ENCODE measurements at regions not wholly inside any gene's neighbourhood (a gene's known extent, or its start where the extent isn't known, plus 50 kb on each side); places are given as distances from the start of the nearest gene placed in this dataset.

DNA sequence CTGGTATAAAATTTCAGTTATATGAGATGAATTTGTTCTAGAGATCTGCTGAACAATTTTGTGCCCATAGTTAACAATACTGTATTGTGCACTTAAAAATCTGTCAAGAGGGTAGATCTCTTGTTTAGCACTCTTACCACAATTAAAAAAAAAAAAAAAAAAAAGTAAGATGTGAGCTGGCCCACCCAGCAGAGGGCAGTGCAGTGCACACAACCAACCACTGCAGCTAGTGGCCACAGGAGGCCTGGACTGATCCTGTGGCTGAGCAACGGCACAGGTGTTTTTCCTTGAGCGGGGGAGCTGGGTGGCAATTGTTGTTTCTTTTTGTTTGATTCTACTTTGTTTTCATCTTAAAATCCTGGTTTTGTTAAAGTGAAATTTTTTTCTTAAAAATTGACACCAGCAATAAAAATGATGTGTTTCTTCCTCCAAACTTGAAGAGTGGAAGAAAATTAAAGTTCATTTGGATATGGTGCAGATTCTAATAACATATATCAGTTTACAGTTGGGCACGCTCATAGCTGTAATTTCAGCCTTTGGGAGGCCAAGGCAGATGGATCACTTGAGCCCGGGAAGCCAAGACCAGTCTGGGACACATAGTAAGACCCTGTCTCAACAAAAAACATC lies 171.1 kb upstream of the TBX20 start:
- peak; percentile 96 for ATAC-seq

DNA sequence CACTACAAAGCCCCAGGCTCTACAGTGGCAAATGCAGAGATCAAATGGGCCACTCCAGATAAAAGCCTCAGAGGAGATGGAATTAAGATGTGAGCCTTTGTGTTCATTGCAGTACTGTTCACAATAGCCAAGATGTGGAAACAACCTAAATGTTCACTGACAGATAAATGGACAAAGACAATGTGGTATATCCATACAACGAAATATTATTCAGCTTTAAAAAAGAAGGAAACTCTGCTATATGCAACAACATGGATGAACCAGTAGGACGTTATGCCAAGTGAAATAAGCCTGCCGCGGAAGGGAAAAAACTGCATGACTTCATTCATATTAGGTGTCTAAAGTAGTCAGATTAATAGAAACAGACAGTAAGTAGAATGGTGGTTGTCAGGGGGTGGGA lies 170.5 kb upstream of the TBX20 start:
- no peak for ATAC-seq
- TF ChIP-seq ISL1 (CRISPR knock-in tag; IDR thresholded peaks at IDR 0.05) (no peak), ZNF8 (CRISPR knock-in tag; IDR thresholded peaks at IDR 0.05) (peak; percentile 91)

More for the DNA sequence above, 171.1 kb upstream of the TBX20 start:
- no peak for TF ChIP-seq TCF4 (CRISPR knock-in tag; IDR thresholded peaks at IDR 0.05; ENCODE audit: borderline replicate concordance)
- no peak for TF ChIP-seq ZNF8 (CRISPR knock-in tag; IDR thresholded peaks at IDR 0.05)
- TF ChIP-seq TOX (CRISPR knock-in tag; IDR thresholded peaks at IDR 0.05; ENCODE audit: borderline replicate concordance) = no peak
- TF ChIP-seq ZNF565 (CRISPR knock-in tag; conservative IDR thresholded peaks at IDR 0.05; ENCODE audit: low read depth) = no peak
- TF ChIP-seq, protein P1, sequence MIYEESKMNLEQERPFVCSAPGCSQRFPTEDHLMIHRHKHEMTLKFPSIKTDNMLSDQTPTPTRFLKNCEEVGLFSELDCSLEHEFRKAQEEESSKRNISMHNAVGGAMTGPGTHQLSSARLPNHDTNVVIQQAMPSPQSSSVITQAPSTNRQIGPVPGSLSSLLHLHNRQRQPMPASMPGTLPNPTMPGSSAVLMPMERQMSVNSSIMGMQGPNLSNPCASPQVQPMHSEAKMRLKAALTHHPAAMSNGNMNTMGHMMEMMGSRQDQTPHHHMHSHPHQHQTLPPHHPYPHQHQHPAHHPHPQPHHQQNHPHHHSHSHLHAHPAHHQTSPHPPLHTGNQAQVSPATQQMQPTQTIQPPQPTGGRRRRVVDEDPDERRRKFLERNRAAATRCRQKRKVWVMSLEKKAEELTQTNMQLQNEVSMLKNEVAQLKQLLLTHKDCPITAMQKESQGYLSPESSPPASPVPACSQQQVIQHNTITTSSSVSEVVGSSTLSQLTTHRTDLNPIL (CRISPR knock-in tag; IDR thresholded peaks at IDR 0.05; ENCODE audit: low read depth) = no peak
- no peak for TF ChIP-seq ZNF70 (CRISPR knock-in tag; IDR thresholded peaks at IDR 0.05)
- no peak for TF ChIP-seq SNAI2 (CRISPR knock-in tag; IDR thresholded peaks at IDR 0.05)
- TF ChIP-seq, protein P2, sequence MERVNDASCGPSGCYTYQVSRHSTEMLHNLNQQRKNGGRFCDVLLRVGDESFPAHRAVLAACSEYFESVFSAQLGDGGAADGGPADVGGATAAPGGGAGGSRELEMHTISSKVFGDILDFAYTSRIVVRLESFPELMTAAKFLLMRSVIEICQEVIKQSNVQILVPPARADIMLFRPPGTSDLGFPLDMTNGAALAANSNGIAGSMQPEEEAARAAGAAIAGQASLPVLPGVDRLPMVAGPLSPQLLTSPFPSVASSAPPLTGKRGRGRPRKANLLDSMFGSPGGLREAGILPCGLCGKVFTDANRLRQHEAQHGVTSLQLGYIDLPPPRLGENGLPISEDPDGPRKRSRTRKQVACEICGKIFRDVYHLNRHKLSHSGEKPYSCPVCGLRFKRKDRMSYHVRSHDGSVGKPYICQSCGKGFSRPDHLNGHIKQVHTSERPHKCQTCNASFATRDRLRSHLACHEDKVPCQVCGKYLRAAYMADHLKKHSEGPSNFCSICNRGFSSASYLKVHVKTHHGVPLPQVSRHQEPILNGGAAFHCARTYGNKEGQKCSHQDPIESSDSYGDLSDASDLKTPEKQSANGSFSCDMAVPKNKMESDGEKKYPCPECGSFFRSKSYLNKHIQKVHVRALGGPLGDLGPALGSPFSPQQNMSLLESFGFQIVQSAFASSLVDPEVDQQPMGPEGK (CRISPR knock-in tag; IDR thresholded peaks at IDR 0.05; ENCODE audit: borderline replicate concordance) = no peak

DNA sequence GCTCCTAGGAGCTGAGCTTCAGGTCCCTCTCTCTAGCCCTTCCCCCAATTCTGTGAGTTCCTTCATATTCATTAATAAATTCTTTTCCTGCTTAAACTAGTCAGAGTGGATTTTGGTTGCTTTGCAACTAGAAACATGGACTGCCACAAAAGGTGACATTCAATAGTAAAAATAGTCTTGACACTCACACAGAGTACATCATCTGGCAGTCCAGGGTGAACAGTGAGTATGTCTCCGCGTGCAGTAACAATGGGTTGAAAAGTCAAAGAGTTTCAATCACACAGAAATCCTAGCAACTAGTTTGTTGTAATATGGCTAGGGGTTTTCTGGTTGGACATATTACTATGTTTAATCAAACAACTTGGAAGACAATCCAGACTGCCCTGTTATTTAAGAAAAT lies 168.8 kb upstream of the TBX20 start:
- TF ChIP-seq BACH2 (CRISPR knock-in tag; IDR thresholded peaks at IDR 0.05; ENCODE audit: borderline replicate concordance) (no peak), ISL1 (CRISPR knock-in tag; IDR thresholded peaks at IDR 0.05) (no peak), TCF4 (CRISPR knock-in tag; IDR thresholded peaks at IDR 0.05; ENCODE audit: borderline replicate concordance) (no peak), ZC3H10 (CRISPR knock-in tag; IDR thresholded peaks at IDR 0.05) (no peak), CSDC2 (CRISPR knock-in tag; IDR thresholded peaks at IDR 0.05) (no peak), RARB (CRISPR knock-in tag; IDR thresholded peaks at IDR 0.05) (no peak)
- TF ChIP-seq, protein P3, sequence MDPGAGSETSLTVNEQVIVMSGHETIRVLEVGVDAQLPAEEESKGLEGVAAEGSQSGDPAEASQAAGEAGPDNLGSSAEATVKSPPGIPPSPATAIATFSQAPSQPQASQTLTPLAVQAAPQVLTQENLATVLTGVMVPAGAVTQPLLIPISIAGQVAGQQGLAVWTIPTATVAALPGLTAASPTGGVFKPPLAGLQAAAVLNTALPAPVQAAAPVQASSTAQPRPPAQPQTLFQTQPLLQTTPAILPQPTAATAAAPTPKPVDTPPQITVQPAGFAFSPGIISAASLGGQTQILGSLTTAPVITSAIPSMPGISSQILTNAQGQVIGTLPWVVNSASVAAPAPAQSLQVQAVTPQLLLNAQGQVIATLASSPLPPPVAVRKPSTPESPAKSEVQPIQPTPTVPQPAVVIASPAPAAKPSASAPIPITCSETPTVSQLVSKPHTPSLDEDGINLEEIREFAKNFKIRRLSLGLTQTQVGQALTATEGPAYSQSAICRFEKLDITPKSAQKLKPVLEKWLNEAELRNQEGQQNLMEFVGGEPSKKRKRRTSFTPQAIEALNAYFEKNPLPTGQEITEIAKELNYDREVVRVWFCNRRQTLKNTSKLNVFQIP (CRISPR knock-in tag; IDR thresholded peaks at IDR 0.05; ENCODE audit: borderline replicate concordance, low read depth) = no peak
- TF ChIP-seq, protein P2 (CRISPR knock-in tag; IDR thresholded peaks at IDR 0.05; ENCODE audit: borderline replicate concordance) = no peak
- TF ChIP-seq, protein P1 (CRISPR knock-in tag; IDR thresholded peaks at IDR 0.05; ENCODE audit: low read depth) = no peak
- ATAC-seq = no peak

DNA sequence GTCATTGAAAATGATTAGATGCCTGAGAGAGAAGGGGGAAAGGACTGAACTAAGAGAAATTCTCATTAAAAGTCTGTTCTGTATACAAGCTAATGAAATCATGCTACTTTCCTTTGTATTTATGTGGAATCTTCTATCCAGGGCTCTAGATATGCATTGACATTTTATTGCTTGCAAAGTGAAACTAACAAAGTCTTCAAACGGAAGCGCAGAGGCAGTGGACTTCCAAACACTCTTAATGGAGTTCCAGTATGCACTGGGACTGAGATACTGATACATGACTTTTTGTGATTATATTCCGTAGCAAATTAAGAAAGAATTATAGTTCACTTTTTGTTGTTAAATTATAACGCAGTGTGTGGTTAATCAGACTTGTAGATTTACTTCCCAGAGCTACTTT lies 166.8 kb upstream of the TBX20 start:
- no peak for ATAC-seq
- TF ChIP-seq ZFP30 (CRISPR knock-in tag; IDR thresholded peaks at IDR 0.05) (no peak), ZNF8 (CRISPR knock-in tag; IDR thresholded peaks at IDR 0.05) (no peak), ESRRG (CRISPR knock-in tag; IDR thresholded peaks at IDR 0.05) (no peak), ZFP3 (CRISPR knock-in tag; IDR thresholded peaks at IDR 0.05) (no peak), BACH2 (CRISPR knock-in tag; IDR thresholded peaks at IDR 0.05; ENCODE audit: borderline replicate concordance) (no peak), GLIS3 (CRISPR knock-in tag; IDR thresholded peaks at IDR 0.05) (no peak), ZNF70 (CRISPR knock-in tag; IDR thresholded peaks at IDR 0.05) (no peak), ARNTL (CRISPR knock-in tag; IDR thresholded peaks at IDR 0.05; ENCODE audit: borderline replicate concordance, low read depth) (no peak), ZNF565 (CRISPR knock-in tag; conservative IDR thresholded peaks at IDR 0.05; ENCODE audit: low read depth) (no peak)
- TF ChIP-seq, protein P1 (CRISPR knock-in tag; IDR thresholded peaks at IDR 0.05; ENCODE audit: low read depth) = no peak
- TF ChIP-seq, protein P4, sequence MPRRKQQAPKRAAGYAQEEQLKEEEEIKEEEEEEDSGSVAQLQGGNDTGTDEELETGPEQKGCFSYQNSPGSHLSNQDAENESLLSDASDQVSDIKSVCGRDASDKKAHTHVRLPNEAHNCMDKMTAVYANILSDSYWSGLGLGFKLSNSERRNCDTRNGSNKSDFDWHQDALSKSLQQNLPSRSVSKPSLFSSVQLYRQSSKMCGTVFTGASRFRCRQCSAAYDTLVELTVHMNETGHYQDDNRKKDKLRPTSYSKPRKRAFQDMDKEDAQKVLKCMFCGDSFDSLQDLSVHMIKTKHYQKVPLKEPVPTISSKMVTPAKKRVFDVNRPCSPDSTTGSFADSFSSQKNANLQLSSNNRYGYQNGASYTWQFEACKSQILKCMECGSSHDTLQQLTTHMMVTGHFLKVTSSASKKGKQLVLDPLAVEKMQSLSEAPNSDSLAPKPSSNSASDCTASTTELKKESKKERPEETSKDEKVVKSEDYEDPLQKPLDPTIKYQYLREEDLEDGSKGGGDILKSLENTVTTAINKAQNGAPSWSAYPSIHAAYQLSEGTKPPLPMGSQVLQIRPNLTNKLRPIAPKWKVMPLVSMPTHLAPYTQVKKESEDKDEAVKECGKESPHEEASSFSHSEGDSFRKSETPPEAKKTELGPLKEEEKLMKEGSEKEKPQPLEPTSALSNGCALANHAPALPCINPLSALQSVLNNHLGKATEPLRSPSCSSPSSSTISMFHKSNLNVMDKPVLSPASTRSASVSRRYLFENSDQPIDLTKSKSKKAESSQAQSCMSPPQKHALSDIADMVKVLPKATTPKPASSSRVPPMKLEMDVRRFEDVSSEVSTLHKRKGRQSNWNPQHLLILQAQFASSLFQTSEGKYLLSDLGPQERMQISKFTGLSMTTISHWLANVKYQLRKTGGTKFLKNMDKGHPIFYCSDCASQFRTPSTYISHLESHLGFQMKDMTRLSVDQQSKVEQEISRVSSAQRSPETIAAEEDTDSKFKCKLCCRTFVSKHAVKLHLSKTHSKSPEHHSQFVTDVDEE (CRISPR knock-in tag; IDR thresholded peaks at IDR 0.05) = no peak
- TF ChIP-seq, protein P5, sequence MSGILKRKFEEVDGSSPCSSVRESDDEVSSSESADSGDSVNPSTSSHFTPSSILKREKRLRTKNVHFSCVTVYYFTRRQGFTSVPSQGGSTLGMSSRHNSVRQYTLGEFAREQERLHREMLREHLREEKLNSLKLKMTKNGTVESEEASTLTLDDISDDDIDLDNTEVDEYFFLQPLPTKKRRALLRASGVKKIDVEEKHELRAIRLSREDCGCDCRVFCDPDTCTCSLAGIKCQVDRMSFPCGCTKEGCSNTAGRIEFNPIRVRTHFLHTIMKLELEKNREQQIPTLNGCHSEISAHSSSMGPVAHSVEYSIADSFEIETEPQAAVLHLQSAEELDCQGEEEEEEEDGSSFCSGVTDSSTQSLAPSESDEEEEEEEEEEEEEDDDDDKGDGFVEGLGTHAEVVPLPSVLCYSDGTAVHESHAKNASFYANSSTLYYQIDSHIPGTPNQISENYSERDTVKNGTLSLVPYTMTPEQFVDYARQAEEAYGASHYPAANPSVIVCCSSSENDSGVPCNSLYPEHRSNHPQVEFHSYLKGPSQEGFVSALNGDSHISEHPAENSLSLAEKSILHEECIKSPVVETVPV (CRISPR knock-in tag; IDR thresholded peaks at IDR 0.05) = no peak
